ENCODE measurements at regions not wholly inside any gene's neighbourhood (a gene's known extent, or its start where the extent isn't known, plus 50 kb on each side); places are given as distances from the start of the nearest gene placed in this dataset.
"Not testable (repeated sequence)": the region's sequence is repeated elsewhere in the genome, so short reads cannot be mapped to it uniquely, and the experiment has no call there.

DNA sequence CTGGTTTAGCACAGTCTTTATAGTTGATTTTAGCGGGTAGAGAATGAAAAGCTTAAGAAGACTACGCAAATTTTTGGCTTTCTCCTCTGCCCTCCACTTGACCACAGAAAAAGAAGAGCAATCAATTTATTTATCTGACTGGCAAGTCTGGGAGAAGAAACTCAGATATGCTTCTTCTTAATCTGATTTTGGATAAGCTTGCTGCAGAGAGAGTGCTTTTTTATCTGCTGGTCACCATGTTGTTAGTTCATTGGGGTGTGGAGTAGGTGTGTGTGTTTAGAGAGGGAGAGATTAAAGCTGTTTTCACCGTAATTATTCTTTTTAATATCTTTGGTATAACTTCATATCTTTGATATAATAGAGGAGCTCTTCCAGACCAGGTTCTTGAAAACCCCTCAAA is 471.4 kb upstream of the SLC10A2 start:
- no peak for DNase-seq (ENCODE audit: low spot score)

GRCh38 chr13:103531278-103531677 is 465.1 kb upstream of the SLC10A2 start:
- DNase-seq (ENCODE audit: low spot score), result no peak

DNA sequence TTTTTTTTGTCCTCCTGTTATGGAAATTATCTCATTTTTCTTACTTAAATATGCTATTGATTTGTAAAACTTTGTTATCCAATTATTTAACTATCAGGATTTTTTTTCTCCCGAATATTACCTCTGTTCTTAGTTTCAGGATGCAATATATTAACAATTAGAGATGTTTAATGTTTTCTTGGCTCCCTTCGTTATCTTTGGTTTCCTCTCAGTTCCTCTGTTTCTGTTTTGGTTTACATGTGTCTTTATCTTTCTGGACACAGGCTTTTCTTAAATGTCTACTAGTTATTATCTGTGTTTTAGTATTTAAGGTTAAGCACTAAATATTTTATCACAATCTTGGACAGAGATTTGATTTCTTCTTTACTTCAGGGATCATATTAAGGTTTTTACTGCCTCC is 462.2 kb upstream of the SLC10A2 start:
- DNase-seq (ENCODE audit: low spot score), result no peak

DNA sequence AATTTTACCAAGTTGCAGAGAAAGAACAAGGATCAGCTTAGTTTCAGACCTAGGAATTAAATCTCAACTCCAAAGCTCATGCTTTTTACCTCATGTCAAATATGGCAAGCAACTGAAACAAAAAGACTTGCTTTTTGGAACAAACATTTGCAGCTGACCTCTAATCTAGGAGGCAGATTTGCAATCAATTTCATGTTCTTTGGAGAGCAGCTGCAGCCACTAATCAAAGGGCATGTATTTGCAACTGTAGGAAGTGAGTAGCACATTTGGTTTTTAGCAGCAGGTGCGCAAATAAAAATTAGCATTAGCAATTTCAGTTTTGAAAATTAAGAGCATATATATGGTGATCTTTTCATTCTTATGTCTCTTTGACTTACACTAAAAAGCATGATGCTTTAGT is 459.3 kb upstream of the SLC10A2 start:
- DNase-seq (ENCODE audit: low spot score), result no peak

GRCh38 chr13:103523858-103524257 is 457.6 kb upstream of the SLC10A2 start:
- no peak for DNase-seq (ENCODE audit: low spot score)

DNA sequence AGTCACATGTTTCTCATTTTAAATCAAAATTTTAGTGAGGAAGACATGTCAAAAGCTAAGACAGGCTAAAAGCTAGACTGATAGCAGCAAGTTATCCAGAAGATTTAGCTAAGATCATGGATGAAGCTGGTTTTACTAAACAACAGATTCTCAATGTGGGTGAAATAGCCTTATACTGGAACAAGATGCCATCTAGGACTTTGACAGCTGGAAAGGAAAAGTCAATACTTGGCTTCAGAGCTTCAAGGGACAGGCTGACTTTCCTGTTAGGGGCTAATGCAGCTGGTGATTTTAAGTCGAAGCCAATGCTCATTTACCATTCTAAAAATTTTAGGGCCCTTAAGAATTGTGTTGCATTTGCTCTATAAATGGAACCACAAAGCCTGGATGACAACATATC is 455.3 kb upstream of the SLC10A2 start:
- DNase-seq (ENCODE audit: low spot score), result no peak

- no peak for DNase-seq (ENCODE audit: low spot score)
These were observed 451.5 kb upstream of the SLC10A2 start for GRCh38 chr13:103517768-103518102.

DNA sequence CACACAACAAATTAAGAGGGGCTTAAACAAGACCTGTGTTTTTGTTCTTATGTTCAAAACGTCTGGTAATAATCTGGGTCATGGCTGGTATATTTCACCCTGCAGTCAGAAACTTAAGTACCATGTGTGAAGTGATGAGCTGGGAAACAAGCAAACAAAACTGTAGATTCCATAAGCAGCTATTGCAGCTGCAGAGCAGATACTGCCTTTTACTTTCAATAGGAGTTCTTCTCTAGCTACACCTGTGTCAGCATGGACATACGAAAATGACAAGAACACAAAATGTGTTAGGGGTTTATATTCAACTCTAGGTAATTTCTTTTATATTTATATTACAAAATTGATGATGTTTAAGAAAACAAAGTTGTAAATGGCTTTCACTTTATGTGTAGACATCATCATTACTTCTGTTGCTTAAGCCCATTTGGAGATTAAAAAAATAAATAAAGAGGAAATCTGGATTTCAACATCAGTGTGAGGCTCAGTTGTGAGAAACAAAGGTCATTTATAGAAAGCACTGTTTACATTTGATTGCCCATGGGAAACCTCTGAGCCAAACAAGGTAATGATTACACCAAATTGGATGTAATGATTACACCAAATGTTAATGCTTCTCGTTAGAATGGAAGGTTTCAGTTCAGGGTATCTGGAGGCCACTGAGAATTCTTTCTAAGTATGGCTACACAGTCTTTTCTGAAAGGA is 451.0 kb upstream of the SLC10A2 start:
- DNase-seq (ENCODE audit: low spot score), result no peak

DNA sequence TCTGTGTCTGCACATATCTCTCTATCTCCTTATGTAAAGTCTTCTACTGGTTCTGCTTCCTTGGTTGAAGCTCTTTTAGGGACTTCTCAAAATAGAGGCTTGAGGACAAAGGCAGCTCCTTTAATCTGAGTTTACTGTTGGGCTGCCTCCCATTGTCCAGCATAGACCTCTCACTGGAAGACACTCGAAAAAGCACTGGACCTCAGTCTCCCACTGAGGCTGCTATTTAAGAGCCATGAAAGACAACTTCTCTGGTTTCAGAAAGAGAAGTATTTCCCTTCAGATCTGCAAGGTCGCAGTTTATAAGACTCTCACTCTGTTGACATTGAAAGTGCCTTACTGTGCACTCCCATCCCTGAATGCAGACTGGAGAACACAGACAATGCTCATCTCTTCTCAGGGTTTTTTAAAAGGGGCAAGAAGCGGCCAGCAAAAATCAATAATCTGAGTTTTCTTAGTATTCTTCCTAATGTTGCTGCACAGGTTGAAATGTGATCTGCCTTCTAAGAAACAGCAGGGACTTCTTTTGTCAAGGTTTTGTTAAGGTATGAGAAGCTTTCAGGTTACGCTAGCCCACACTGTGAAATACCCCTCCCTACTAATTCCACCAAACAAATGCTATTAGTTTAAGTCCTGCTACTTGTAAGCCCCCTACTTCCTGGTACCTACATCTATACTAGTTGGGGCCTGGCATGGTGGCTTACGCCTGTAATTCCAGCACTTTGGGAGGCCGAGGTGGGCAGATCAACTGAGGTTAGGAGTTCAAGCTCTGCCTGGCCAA is 450.0 kb upstream of the SLC10A2 start:
- DNase-seq (ENCODE audit: low spot score), result no peak

- no peak for DNase-seq (ENCODE audit: low spot score)
These were observed 449.2 kb upstream of the SLC10A2 start for GRCh38 chr13:103515410-103515809.

- no peak for DNase-seq (ENCODE audit: low spot score)
These were observed 448.4 kb upstream of the SLC10A2 start for GRCh38 chr13:103514619-103515018.

- DNase-seq (ENCODE audit: low spot score), result no peak
These were observed 448.0 kb upstream of the SLC10A2 start for GRCh38 chr13:103514188-103514587.

GRCh38 chr13:103510007-103510535 is 443.9 kb upstream of the SLC10A2 start:
- DNase-seq (ENCODE audit: low spot score), result peak; percentile 3

DNA sequence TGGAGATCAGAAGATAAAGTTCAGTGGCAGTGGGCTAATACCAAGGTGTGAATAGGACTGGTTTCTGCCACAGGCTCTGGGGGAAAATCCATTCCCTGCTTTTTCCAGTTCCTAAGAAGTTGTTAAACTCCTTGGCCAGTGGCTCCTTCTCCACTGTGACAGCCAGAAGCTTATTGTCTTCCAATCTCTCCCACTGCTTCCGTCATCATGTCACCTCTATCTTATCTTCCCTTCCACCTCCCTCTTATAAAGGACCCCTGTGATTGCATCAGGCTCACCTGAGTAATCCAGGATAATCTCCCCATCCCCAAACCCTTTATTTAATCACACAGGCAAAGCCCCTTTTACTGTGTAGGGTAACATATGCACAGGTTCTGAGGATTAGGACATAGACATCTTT is 431.2 kb upstream of the SLC10A2 start:
- DNase-seq (ENCODE audit: low spot score), result no peak

DNA sequence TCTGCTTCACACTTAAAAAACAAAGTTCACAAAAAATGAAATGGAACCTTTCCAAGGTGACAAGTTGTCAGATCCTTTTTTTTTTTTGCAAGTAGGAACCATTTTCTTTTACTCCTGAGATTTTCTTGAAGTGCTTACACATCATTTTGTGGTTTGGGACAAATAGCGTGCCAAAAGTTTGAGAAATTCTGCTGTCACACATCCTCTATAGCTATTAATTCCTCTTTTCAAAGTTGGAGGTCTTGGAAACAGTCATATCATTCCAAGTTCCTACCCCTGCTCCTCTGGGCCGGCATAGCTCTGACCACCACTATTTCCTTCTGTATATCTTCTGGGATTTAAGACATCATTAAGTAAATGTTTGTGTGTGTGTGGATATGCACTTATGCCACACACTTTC is 421.6 kb upstream of the SLC10A2 start:
- no peak for DNase-seq (ENCODE audit: low spot score)

GRCh38 chr13:103473081-103473480 is 406.9 kb upstream of the SLC10A2 start:
- no peak for DNase-seq (ENCODE audit: low spot score)

- no peak for DNase-seq (ENCODE audit: low spot score)
These were observed 405.7 kb upstream of the SLC10A2 start for GRCh38 chr13:103471896-103472295.

GRCh38 chr13:103469771-103470170 is 403.6 kb upstream of the SLC10A2 start:
- no peak for DNase-seq (ENCODE audit: low spot score)

DNA sequence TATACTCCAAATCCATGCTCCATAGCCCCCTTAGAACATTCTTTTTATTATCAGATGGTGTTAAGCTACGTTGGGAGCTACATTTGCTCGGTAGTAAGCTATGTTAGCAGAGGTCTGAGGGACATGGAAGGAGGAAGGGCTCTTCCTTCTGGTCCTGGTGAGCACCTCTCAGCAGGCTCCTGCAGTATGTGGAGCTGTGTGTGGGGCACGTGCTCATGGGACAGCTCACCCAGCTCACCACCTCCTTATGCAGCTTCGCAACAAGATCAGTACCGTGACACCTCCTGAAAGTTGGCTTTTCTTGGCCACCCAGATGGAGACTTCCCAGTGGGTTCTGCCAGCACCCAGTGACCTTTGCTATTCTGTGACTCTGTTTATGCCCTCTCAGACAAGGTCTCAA is 400.5 kb upstream of the SLC10A2 start:
- DNase-seq (ENCODE audit: low spot score), result no peak

DNA sequence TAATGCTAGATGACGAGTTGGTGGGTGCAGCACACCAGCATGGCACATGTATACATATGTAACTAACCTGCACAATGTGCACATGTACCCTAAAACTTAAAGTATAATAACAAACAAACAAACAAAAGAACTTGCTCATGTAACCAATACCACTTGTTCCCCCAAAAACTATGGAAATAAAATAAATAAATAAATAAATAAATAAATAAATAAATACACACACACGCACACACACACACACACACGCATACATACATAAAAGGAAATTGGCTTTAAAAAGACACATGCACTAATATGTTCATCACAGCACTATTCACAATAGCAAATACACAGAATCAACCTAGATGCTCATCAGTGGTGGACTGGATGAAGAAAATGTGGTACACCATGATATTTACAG is 394.0 kb upstream of the SLC10A2 start:
- DNase-seq (ENCODE audit: low spot score), result not testable (repeated sequence)

GRCh38 chr13:103457050-103457449 is 390.8 kb upstream of the SLC10A2 start:
- not testable (repeated sequence) for DNase-seq (ENCODE audit: low spot score)

DNA sequence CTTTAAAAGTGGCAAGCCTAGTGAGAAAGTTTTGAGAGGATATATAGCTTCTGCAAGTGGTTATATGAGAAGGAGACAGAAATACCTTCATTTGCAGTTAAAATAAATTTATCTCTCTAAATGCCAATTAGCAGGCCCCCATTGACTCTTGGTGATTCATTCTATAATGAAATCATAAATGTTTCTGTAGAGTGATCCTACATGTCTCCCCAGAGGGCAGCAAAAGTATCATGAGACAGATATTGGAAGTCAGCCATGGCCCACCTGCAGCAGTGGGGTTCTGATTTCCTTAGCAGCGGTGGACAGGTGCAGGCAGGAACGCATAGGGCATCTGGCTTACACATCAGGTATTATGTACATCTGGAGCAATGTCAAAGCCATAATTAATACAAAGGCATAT is 385.4 kb upstream of the SLC10A2 start:
- no peak for DNase-seq (ENCODE audit: low spot score)

GRCh38 chr13:103443604-103444003 is 377.4 kb upstream of the SLC10A2 start:
- DNase-seq (ENCODE audit: low spot score), result no peak

DNA sequence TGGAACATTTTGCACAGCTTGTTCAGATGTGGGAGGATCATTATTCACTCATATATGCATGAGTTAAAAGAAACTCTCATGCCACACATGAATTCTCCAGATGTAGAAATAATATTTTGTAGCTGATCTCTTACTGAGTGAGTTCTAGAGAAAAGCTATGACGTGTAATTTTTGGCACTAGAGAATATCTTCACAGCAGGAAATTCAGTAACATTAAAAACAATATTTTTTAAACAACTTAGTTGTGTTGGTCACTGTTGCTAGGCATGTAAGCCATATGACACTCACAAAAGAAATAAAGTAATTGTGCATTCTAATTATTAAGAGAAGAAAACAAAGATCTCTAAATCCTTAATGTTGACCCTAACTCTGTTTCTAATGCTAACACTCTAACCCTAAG is 371.4 kb upstream of the SLC10A2 start:
- DNase-seq (ENCODE audit: low spot score), result no peak
